A549 (cell line): ENCODE measurements at regions not wholly inside any gene's neighbourhood (a gene's known extent, or its start where the extent isn't known, plus 50 kb on each side); places are given as distances from the start of the nearest gene placed in this dataset.

Experiments
- HMGXB4 ChIP-seq: fragments of 250-450 bp; sonication (Bioruptor Pico); IDR thresholded peaks from 2 replicates; pipeline ENCODE4 v1.5.0; 2021; ENCODE audit warnings: mild to moderate bottlenecking, moderate library complexity, borderline replicate concordance
- HOXB5 ChIP-seq: fragments of 250-450 bp; sonication (Bioruptor Pico); IDR thresholded peaks from 2 replicates; pipeline ENCODE4 v1.5.0; 2020; ENCODE audit warnings: mild to moderate bottlenecking, moderate library complexity
- TP53 ChIP-seq: fragments of 250-450 bp; sonication (Bioruptor Pico); IDR thresholded peaks from 2 replicates; pipeline ENCODE4 v1.5.0; 2021; ENCODE audit warnings: mild to moderate bottlenecking, moderate library complexity
- TF ChIP-seq, protein P1 (sequence below): fragments of >200 bp; sonication (Bioruptor Twin); formaldehyde crosslinking; IDR thresholded peaks from 3 replicates; pipeline ENCODE4 v1.5.1; 2016

- TF ChIP-seq, protein P1, sequence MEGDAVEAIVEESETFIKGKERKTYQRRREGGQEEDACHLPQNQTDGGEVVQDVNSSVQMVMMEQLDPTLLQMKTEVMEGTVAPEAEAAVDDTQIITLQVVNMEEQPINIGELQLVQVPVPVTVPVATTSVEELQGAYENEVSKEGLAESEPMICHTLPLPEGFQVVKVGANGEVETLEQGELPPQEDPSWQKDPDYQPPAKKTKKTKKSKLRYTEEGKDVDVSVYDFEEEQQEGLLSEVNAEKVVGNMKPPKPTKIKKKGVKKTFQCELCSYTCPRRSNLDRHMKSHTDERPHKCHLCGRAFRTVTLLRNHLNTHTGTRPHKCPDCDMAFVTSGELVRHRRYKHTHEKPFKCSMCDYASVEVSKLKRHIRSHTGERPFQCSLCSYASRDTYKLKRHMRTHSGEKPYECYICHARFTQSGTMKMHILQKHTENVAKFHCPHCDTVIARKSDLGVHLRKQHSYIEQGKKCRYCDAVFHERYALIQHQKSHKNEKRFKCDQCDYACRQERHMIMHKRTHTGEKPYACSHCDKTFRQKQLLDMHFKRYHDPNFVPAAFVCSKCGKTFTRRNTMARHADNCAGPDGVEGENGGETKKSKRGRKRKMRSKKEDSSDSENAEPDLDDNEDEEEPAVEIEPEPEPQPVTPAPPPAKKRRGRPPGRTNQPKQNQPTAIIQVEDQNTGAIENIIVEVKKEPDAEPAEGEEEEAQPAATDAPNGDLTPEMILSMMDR: no peak
- TF ChIP-seq TP53 (CRISPR knock-in tag) (no peak), HOXB5 (CRISPR knock-in tag) (no peak), HMGXB4 (CRISPR knock-in tag) (no peak)
These were observed 597.9 kb downstream of the PDCD6IP start for GRCh38 chr3:34396288-34396687.
